Endothelial cell of umbilical vein (primary cell): ENCODE measurements at regions not wholly inside any gene's neighbourhood (a gene's known extent, or its start where the extent isn't known, plus 50 kb on each side); places are given as distances from the start of the nearest gene placed in this dataset.

Experiments used
- CTCF ChIP-seq, 2 donors: IDR thresholded peaks; 1 replicate in 1 of 2; 2 replicates in 1 of 2; pipeline ENCODE4 v1.5.1; 2011; ENCODE audit warnings: low read length in 2 of 2, mild to moderate bottlenecking in 2 of 2, moderate library complexity in 2 of 2, control low read depth in 1 of 2, inconsistent platforms in 1 of 2, low read depth in 1 of 2; ENCODE audit not compliant: insufficient read depth in 1 of 2; ENCODE audit errors: extremely low read depth in 1 of 2
- EZH2 ChIP-seq: IDR thresholded peaks from 2 replicates; pipeline ENCODE4 v1.6.1; 2012; ENCODE audit warnings: borderline replicate concordance, low read depth, mild to moderate bottlenecking, moderate library complexity, low read length, inconsistent platforms; ENCODE audit not compliant: severe bottlenecking
- FOS ChIP-seq: IDR thresholded peaks from 2 replicates; pipeline ENCODE4 v1.6.1; 2011; ENCODE audit warnings: mild to moderate bottlenecking, low read length, moderate library complexity, borderline replicate concordance; ENCODE audit not compliant: insufficient read depth
- GATA2 ChIP-seq: IDR thresholded peaks from 2 replicates; pipeline ENCODE4 v1.7.0; 2011; ENCODE audit warnings: low read depth, mild to moderate bottlenecking, moderate library complexity, mixed read lengths, low read length; ENCODE audit not compliant: insufficient read length, insufficient read depth
- JUN ChIP-seq: IDR thresholded peaks from 2 replicates; pipeline ENCODE4 v1.6.1; 2011; ENCODE audit warnings: borderline replicate concordance, low read depth; ENCODE audit not compliant: insufficient read length, insufficient read depth
- MYC ChIP-seq: IDR thresholded peaks from one replicate; pipeline ENCODE4 v1.6.1; 2011; ENCODE audit warnings: mild to moderate bottlenecking, low read depth, low read length
- POLR2A ChIP-seq: IDR thresholded peaks from 2 replicates; pipeline ENCODE4 v1.6.1; 2012; ENCODE audit warnings: low read depth, mild to moderate bottlenecking, control low read depth, low read length
- POLR2AphosphoS5 ChIP-seq: IDR thresholded peaks from 2 replicates; pipeline ENCODE4 v1.6.1; 2012; ENCODE audit warnings: low read depth, mild to moderate bottlenecking, control low read depth, low read length, moderate library complexity; ENCODE audit not compliant: insufficient read depth
- TF ChIP-seq, protein P1 (sequence below): IDR thresholded peaks from 2 replicates; pipeline ENCODE4 v1.6.1; 2011; ENCODE audit not compliant: insufficient read depth, insufficient read length

- TF ChIP-seq CTCF (IDR thresholded peaks at IDR 0.05; ENCODE audit: extremely low read depth in 1 of 2, insufficient read depth in 1 of 2, low read depth in 1 of 2, low read length in 2 of 2) (no peak), EZH2 (no peak), POLR2A (no peak), POLR2AphosphoS5 (no peak), JUN (no peak), FOS (no peak), GATA2 (no peak), MYC (no peak)
- TF ChIP-seq, protein P1, sequence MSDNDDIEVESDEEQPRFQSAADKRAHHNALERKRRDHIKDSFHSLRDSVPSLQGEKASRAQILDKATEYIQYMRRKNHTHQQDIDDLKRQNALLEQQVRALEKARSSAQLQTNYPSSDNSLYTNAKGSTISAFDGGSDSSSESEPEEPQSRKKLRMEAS, result no peak
These were observed 284.0 kb downstream of the MN1 start for GRCh38 chr22:27517361-27518155.
